Naive B cell (primary cell): ENCODE measurements at regions not wholly inside any gene's neighbourhood (a gene's known extent, or its start where the extent isn't known, plus 50 kb on each side); places are given as distances from the start of the nearest gene placed in this dataset.
"Not testable (repeated sequence)": the region's sequence is repeated elsewhere in the genome, so short reads cannot be mapped to it uniquely, and the experiment has no call there.

ENCODE experiments used
- ATAC-seq, 2 donors: fragments of 150-1000 bp; cut with Tn5 transposase; 2 replicates each; pipeline ENCODE4 v1.10.0; 2021; ENCODE audit warnings: low read depth in 2 of 2, mild to moderate bottlenecking in 2 of 2, moderate library complexity in 2 of 2
- DNase-seq: peaks from one replicate; pipeline ENCODE4 v3.0.0; 2022
- H3K27ac Mint-ChIP-seq, 6 donors: one replicate each; pipeline ENCODE4 v1.8.0; 2020 to 2022; ENCODE audit warnings: mild to moderate bottlenecking in 6 of 6, mixed read lengths in 6 of 6, moderate library complexity in 5 of 6, inconsistent platforms in 2 of 6
- H3K27me3 Mint-ChIP-seq, 3 donors: one replicate each; pipeline ENCODE4 v1.8.0; 2021 to 2022; ENCODE audit warnings: mixed read lengths in 3 of 3, mild to moderate bottlenecking in 1 of 3
- H3K36me3 Mint-ChIP-seq, 2 donors: one replicate each; pipeline ENCODE4 v1.8.0; 2020 to 2022; ENCODE audit warnings: mixed read lengths in 2 of 2, inconsistent platforms in 1 of 2, mild to moderate bottlenecking in 1 of 2
- H3K4me1 Mint-ChIP-seq, 3 donors: one replicate each; pipeline ENCODE4 v1.8.0; 2020 to 2022; ENCODE audit warnings: mixed read lengths in 3 of 3, inconsistent platforms in 1 of 3, mild to moderate bottlenecking in 1 of 3, moderate library complexity in 1 of 3
- H3K4me3 Mint-ChIP-seq, 8 donors: one replicate each; pipeline ENCODE4 v1.8.0; 2020 to 2022; ENCODE audit warnings: mild to moderate bottlenecking in 8 of 8, mixed read lengths in 8 of 8, moderate library complexity in 8 of 8, inconsistent platforms in 2 of 8
- H3K9me3 Mint-ChIP-seq, 7 donors: one replicate each; pipeline ENCODE4 v1.8.0; 2020 to 2022; ENCODE audit warnings: mixed read lengths in 7 of 7, mild to moderate bottlenecking in 5 of 7, inconsistent platforms in 2 of 7, moderate library complexity in 1 of 7

DNA sequence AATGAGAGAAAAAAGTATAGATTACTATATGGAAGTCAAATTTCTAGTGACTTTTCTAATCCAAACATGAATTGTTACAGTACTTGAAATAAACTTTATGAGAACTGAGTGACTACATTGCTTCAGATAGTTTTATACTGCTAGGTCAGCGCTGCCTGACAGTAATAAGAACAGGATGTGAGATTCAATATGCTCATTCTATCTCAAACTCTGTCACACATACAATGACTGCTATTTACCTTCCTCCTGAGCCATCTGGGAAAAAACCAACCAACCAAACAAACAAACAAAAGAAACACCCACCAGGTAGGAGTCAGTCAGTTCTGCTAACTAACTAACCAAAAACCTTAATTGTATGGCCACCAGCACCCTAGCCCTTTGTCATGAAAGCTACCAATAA lies 89.0 kb upstream of the NOTCH2NLA start:
- not testable (repeated sequence) for H3K4me1 Mint-ChIP-seq, H3K9me3 Mint-ChIP-seq, H3K27ac Mint-ChIP-seq, H3K36me3 Mint-ChIP-seq, H3K4me3 Mint-ChIP-seq, DNase-seq, ATAC-seq, H3K27me3 Mint-ChIP-seq

GRCh38 chr1:146314449-146315246 lies 85.8 kb upstream of the NOTCH2NLA start:
- H3K9me3 Mint-ChIP-seq, H3K27ac Mint-ChIP-seq, H3K36me3 Mint-ChIP-seq, H3K4me3 Mint-ChIP-seq, H3K27me3 Mint-ChIP-seq, H3K4me1 Mint-ChIP-seq, DNase-seq: not testable (repeated sequence)
- ATAC-seq: peak in 1 of 2 donors; percentile 36

DNA sequence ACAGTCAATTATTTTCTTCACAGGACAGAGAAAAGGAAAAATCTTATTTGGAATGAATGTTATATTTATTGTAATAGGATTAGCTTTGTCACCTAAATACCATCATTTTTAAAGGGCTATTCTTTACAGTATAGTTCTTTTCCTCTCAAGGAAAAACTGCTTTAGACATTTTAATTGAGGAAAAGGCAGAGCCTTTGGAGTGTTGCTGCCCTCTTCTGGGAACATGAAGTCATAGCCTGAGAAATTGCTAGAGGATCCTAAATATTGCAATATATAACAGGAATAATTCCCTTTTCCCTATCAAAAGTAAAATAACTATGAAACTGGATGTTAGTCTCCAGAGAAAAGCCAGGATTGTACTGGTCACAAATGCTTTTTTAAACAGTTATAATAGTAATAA lies 81.8 kb upstream of the NOTCH2NLA start:
- not testable (repeated sequence) for H3K36me3 Mint-ChIP-seq, H3K4me1 Mint-ChIP-seq, H3K27ac Mint-ChIP-seq, ATAC-seq, H3K9me3 Mint-ChIP-seq, DNase-seq, H3K27me3 Mint-ChIP-seq, H3K4me3 Mint-ChIP-seq

GRCh38 chr1:146309427-146309826 lies 80.6 kb upstream of the NOTCH2NLA start:
- not testable (repeated sequence) for DNase-seq, H3K9me3 Mint-ChIP-seq, H3K4me3 Mint-ChIP-seq, H3K27ac Mint-ChIP-seq, H3K27me3 Mint-ChIP-seq, H3K36me3 Mint-ChIP-seq, ATAC-seq, H3K4me1 Mint-ChIP-seq

DNA sequence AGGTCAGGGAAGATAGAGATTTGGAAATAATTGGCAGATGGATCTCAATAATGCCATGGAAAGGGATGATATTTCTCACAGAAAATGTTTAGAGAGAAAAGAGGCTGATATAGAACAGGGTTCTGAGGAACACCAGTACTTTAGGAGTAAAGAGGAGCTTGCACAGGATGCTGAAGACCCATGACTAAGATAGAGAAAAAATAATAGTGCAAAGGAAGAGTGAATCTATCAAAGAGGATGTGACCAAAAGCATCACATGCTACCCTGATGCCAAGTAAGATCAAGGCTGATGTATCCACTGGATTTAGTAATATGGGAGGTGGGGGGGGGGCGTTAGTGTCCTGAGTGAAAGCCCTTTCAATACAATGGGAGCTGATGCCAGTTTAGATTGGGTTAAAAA lies 80.1 kb upstream of the NOTCH2NLA start:
- H3K4me1 Mint-ChIP-seq, H3K27me3 Mint-ChIP-seq, H3K27ac Mint-ChIP-seq, H3K9me3 Mint-ChIP-seq, ATAC-seq, DNase-seq, H3K36me3 Mint-ChIP-seq, H3K4me3 Mint-ChIP-seq: not testable (repeated sequence)

DNA sequence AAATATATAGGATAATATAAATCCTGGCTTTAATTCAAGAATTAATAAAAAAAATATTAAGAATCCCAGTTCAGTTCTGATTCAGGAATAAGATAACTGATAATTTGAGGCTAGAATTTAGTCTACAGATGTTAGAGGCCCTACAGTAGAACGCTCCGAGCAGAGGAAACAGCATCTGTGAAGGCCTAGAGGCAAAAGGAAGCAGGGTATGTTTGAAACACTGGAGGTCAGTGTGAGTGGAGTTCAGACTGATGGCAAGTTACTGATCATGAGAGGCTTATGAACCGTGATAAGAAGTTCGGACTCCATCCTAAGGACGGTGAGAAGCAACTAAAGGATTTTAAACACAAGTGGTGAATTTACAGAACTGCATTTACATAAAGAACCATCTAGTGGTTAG lies 79.3 kb upstream of the NOTCH2NLA start:
- not testable (repeated sequence) for H3K27me3 Mint-ChIP-seq, ATAC-seq, DNase-seq, H3K9me3 Mint-ChIP-seq, H3K27ac Mint-ChIP-seq, H3K4me3 Mint-ChIP-seq, H3K4me1 Mint-ChIP-seq, H3K36me3 Mint-ChIP-seq

- not testable (repeated sequence) for H3K27ac Mint-ChIP-seq, H3K36me3 Mint-ChIP-seq
Observed at GRCh38 chr1:146307632-146308031, 78.8 kb upstream of the NOTCH2NLA start.

DNA sequence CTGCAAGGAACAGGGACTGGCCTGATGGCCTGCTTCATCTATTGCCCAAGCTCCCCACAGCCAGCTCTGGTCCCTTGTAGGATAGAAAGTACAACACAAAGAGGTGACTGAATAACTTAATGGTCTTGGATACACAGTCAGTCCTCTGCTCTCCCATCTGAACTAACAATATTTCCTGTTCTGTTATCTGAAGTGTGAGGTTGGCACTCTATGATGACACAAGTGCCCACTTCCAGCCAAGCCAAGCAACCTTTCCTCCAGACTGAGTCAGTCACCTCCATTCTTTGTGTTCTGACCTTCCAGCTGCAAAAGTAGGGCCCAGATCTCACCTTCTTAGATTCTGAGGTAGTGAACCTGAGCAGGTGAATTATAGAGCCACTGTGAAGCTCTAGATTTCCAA lies 77.8 kb upstream of the NOTCH2NLA start:
- H3K4me3 Mint-ChIP-seq, H3K27me3 Mint-ChIP-seq, DNase-seq, H3K9me3 Mint-ChIP-seq, H3K36me3 Mint-ChIP-seq, ATAC-seq, H3K27ac Mint-ChIP-seq, H3K4me1 Mint-ChIP-seq: not testable (repeated sequence)

More at GRCh38 chr1:146307632-146308031, 78.8 kb upstream of the NOTCH2NLA start:
- not testable (repeated sequence) for DNase-seq, H3K4me1 Mint-ChIP-seq, H3K9me3 Mint-ChIP-seq, H3K4me3 Mint-ChIP-seq, H3K27me3 Mint-ChIP-seq
- peak; percentile 100 for ATAC-seq

- not testable (repeated sequence) for H3K27ac Mint-ChIP-seq, H3K36me3 Mint-ChIP-seq, H3K4me1 Mint-ChIP-seq, DNase-seq, ATAC-seq, H3K4me3 Mint-ChIP-seq, H3K9me3 Mint-ChIP-seq, H3K27me3 Mint-ChIP-seq
Observed at GRCh38 chr1:146305442-146305841, 76.6 kb upstream of the NOTCH2NLA start.

- H3K27me3 Mint-ChIP-seq, DNase-seq, H3K36me3 Mint-ChIP-seq, H3K4me3 Mint-ChIP-seq, H3K4me1 Mint-ChIP-seq, H3K9me3 Mint-ChIP-seq, H3K27ac Mint-ChIP-seq: not testable (repeated sequence)
- peak; percentile 93 to 95 for ATAC-seq
Observed at GRCh38 chr1:146298575-146298897, 69.7 kb upstream of the NOTCH2NLA start.

GRCh38 chr1:146297781-146298574 lies 69.2 kb upstream of the NOTCH2NLA start:
- not testable (repeated sequence) for H3K4me1 Mint-ChIP-seq, H3K4me3 Mint-ChIP-seq, H3K27me3 Mint-ChIP-seq, H3K36me3 Mint-ChIP-seq, H3K9me3 Mint-ChIP-seq, DNase-seq, H3K27ac Mint-ChIP-seq
- peak; percentile 54 to 61 for ATAC-seq

DNA sequence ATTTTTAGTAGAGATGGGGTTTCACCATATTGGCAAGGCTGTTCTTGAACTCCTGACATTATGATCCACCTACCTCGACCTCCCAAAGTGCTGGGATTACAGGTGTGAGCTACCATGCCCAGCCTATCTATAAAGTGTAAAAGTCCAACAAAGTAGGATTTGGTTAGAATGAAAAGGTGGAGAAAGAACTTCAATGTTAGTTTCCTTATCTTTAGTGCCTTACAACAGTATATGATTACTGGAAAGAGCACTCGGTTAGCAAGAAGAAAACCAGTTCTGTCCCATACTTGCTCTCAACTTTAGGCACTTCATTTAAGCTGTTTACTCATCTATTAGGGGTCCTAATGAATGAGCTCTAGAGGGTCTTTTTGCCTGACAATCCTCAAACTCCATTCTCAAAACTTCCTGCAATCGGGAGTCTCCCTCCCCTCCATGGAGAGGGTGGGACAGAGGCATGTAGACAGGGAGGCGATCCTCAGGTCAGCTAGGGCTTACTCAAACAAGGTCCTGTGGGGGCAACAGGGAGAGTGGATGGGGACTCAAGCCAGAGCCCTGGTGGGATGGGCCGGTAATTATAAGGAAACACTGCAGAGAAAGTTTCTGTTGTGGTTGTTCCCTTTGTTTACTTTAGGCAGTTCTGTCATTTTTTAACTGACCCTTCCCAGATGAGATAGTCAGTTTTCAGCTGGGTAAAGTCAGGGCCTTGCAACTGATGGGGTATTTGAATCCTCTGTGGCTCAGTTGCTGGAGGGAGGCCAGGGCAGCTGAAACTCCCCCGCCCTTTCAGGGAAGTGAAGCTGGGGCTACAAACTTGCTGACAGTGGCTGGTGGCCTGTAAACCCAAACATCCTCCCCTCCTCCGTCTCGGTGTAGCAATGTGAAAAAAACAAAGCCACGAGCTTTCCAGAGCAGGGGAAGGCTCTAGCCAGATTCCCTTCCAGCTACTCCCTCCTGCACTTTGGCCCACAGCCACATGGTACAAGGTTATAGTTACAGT lies 64.4 kb upstream of the NOTCH2NLA start:
- H3K9me3 Mint-ChIP-seq, H3K4me3 Mint-ChIP-seq, H3K4me1 Mint-ChIP-seq, DNase-seq, H3K27ac Mint-ChIP-seq, H3K36me3 Mint-ChIP-seq, H3K27me3 Mint-ChIP-seq: not testable (repeated sequence)
- ATAC-seq: peak; percentile 31 to 39

DNA sequence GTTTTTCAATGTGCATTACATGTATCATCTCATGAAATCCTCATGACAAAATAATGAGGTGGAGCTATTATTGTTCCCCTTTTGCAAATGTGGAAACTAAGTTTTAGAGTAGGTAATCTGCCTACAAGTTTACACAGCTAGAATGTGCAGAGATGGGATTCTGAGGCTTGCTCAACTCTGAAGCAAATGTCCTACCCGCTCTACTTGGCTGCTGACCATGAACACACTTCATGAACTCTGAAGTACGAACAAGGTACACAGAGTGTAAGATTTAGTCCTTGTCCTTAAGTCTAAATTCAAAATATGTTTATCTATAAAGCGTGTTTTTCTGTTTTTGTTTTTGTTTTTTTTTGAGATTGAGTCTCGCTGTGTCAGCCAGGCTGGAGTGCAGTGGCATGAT lies 63.6 kb upstream of the NOTCH2NLA start:
- ATAC-seq, DNase-seq, H3K36me3 Mint-ChIP-seq, H3K27ac Mint-ChIP-seq, H3K4me3 Mint-ChIP-seq, H3K9me3 Mint-ChIP-seq, H3K4me1 Mint-ChIP-seq, H3K27me3 Mint-ChIP-seq: not testable (repeated sequence)
